Sigmoid colon (tissue), 6 donors: ENCODE measurements at regions not wholly inside any gene's neighbourhood (a gene's known extent, or its start where the extent isn't known, plus 50 kb on each side); places are given as distances from the start of the nearest gene placed in this dataset.

Experiments used
- DNase-seq: peaks from one replicate; pipeline ENCODE4 v3.0.0-alpha.2; 2019
- H3K27ac ChIP-seq, 4 donors: fragments of 200-600 bp; sonication (generic); one replicate each; pipeline ENCODE4 v1.5.1; 2016 to 2019; ENCODE audit warnings: mild to moderate bottlenecking in 1 of 4
- H3K27me3 ChIP-seq, 3 donors: fragments of 200-600 bp; sonication (generic); one replicate each; pipeline ENCODE4 v1.5.1; 2019; ENCODE audit warnings: mild to moderate bottlenecking in 1 of 3
- H3K36me3 ChIP-seq, 4 donors: fragments of 200-600 bp; sonication (generic); one replicate each; pipeline ENCODE4 v1.5.1; 2016 to 2019
- H3K4me1 ChIP-seq, 4 donors: fragments of 200-600 bp; sonication (generic); one replicate each; pipeline ENCODE4 v1.5.1; 2017 to 2019
- H3K4me3 ChIP-seq, 4 donors: fragments of 200-600 bp; sonication (generic); one replicate each; pipeline ENCODE4 v1.5.1; 2017 to 2019; ENCODE audit warnings: mild to moderate bottlenecking in 2 of 4, moderate library complexity in 1 of 4
- H3K9me3 ChIP-seq, 4 donors: fragments of 200-600 bp in 3 of 4; sonication (generic) in 3 of 4; one replicate each; pipeline versions ENCODE4 v1.5.1 to v1.6.1; 2013 to 2019
- EP300 ChIP-seq, 4 donors: sonication (generic); formaldehyde crosslinking; IDR thresholded peaks; one replicate each; pipeline ENCODE4 v1.6.1; 2017; ENCODE audit warnings: antibody characterized with exemption in 4 of 4
- POLR2A ChIP-seq, 2 donors: fragments of 450-650 bp; IDR thresholded peaks; one replicate each; pipeline ENCODE4 v1.6.1; 2016; ENCODE audit warnings: antibody characterized with exemption in 2 of 2, mild to moderate bottlenecking in 2 of 2, moderate library complexity in 2 of 2
- POLR2AphosphoS5 ChIP-seq, 4 donors: sonication (generic); formaldehyde crosslinking; IDR thresholded peaks; one replicate each; pipeline ENCODE4 v1.6.1; 2017; ENCODE audit warnings: antibody characterized with exemption in 4 of 4
- WGBS, 2 donors: extraction: QIAGEN DNeasy Blood & Tissue Kit; methylation state at CpG; one replicate each; pipeline ENCODE4 v1.1.7; 2013; 5-methylcytosine and 5-hydroxymethylcytosine counted together
- intact Hi-C: fragments of 100-400 bp; cut with DNase I; formaldehyde crosslinking; loops from one replicate; pipeline ENCODE4 v1.15.1; 2023
- TF ChIP-seq, protein P1 (sequence below), 4 experiments: fragments of 450-650 bp in 3 of 4; fragments of 200-600 bp in 1 of 4; IDR thresholded peaks; one replicate each; pipeline ENCODE4 v1.5.1; 2016 to 2019; ENCODE audit warnings: antibody characterized with exemption in 4 of 4, mild to moderate bottlenecking in 3 of 4, moderate library complexity in 2 of 4
- donor health status: healthy with polysubstance abuse.
- donor health status: healthy.

DNA sequence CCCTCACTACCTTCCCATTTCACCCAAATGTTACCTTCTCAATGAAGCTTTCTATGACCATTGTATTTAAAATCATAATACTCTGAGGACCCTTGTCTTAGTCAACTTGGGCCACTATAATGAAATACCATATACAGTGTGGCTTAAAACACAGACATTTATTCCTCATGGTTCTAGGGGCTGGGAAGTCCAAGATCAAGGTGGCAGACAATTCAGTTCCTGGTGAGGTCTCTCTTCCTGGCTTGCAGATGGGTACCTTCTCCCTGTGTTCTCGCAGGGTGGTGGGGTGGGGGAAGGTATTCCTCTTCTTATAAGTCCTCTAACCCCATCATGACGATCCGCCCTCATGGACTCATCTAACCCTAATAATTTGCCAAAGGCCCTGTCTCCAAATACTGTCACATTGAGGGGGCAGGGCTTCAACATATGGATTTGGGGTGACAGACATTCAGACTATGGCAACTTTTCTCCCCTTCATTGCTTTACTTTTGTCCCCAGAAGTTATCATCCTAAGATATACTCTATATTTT is 163.7 kb upstream of the PWP1 start:
- H3K27ac ChIP-seq, result no peak overlapping the region
- no peak for DNase-seq
- 93 to 95% methylated on average over 3 of the region's 3 CpGs for WGBS, 2 donors
- no peaks in the 10 kb centered on the region for H3K36me3 ChIP-seq
- TF ChIP-seq POLR2AphosphoS5 (IDR thresholded peaks at IDR 0.05) (no peak), POLR2A (IDR thresholded peaks at IDR 0.05) (no peak), EP300 (IDR thresholded peaks at IDR 0.05) (no peak)
- TF ChIP-seq, protein P1, sequence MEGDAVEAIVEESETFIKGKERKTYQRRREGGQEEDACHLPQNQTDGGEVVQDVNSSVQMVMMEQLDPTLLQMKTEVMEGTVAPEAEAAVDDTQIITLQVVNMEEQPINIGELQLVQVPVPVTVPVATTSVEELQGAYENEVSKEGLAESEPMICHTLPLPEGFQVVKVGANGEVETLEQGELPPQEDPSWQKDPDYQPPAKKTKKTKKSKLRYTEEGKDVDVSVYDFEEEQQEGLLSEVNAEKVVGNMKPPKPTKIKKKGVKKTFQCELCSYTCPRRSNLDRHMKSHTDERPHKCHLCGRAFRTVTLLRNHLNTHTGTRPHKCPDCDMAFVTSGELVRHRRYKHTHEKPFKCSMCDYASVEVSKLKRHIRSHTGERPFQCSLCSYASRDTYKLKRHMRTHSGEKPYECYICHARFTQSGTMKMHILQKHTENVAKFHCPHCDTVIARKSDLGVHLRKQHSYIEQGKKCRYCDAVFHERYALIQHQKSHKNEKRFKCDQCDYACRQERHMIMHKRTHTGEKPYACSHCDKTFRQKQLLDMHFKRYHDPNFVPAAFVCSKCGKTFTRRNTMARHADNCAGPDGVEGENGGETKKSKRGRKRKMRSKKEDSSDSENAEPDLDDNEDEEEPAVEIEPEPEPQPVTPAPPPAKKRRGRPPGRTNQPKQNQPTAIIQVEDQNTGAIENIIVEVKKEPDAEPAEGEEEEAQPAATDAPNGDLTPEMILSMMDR (IDR thresholded peaks at IDR 0.05), result no peak
- intact Hi-C loops, result no loop called here
- H3K4me1 ChIP-seq, result no peaks in the 10 kb centered on the region
- no peaks in the 10 kb centered on the region for H3K27me3 ChIP-seq
- H3K4me3 ChIP-seq, result no peak overlapping the region
- H3K9me3 ChIP-seq, result no peaks in the 10 kb centered on the region

DNA sequence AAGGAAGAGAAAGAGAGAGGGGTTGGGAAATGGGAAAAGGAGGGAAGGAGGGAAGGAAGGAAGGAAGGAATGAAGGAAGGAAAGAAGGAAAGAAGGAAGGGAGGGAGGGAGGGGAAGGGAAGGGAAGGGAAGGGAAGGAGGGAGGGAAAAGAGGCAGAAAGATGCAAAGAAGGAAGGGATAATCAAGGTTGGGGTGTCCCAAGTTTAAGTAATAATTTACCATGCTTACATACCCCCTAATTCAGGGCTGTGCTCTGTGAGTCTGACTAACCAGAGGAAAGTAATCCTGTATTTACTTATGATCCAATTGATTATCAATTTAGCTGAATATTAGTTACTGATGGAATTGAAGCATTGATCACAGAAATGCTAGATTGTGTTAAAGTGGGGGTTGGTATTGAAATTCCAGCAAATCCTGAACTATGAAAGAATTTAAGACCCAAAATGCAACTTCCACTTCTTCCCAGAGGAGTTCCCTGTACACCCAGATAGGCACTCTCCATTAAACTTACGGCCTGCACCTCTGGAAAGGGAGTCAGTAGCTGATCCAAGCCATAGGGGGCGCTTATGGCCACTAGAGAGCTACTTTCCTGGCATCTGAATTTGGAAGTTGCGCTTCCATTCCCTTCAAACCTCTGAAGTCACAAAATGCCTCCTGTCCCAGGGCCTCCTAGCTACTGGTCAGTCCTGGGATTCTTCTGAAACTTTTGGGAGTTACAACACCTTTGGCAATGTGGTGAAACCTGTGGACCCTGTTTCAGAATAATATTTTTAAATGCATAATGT is 162.7 kb upstream of the PWP1 start:
- H3K4me3 ChIP-seq, result no peak overlapping the region
- no peak for DNase-seq
- no peaks in the 10 kb centered on the region for H3K9me3 ChIP-seq
- intact Hi-C loops, result no loop called here
- no peaks in the 10 kb centered on the region for H3K36me3 ChIP-seq
- WGBS, 2 donors, result 88 to 91% methylated on average over 3 of the region's 3 CpGs
- H3K4me1 ChIP-seq, result no peaks in the 10 kb centered on the region
- TF ChIP-seq, protein P1 (IDR thresholded peaks at IDR 0.05), result no peak
- no peak for TF ChIP-seq POLR2AphosphoS5 (IDR thresholded peaks at IDR 0.05)
- no peaks in the 10 kb centered on the region for H3K27me3 ChIP-seq
- H3K27ac ChIP-seq, result no peak overlapping the region

DNA sequence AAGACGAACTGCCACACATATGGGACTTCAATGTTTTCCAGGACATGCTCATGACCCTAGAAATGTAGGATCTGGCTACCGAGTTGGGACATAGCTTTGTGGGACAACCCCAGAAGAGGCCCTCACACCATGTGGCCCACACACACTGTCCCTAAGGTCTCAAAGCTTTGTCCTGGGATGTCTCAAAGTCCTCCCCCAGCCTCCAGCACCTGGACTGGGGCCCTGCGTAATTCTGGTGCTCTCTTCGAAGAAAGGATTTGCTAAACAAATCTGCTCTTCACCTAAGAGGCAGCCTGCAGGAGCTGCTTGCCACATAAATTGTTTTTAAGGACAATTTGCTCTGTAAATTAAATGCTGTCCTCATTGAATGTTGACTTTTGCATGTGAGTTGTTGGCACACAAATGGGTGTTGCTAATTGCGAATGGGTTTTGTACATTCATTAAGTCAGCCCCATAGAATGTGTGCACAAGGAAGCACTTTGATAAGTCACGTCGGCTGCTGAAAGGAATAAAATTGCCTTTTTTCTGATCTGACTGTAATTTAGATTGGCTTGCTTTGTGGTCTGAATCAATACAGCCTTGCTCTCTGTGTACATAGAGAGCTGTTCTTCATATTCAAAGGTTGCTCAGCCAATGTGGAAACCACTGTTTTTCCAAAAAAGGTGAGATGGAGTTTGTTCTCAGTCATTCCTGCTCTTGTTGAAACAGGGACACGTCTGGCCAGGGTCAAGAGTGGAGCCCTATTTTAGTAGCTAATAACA is 161.6 kb upstream of the PWP1 start:
- H3K9me3 ChIP-seq, result no peaks in the 10 kb centered on the region
- no peaks in the 10 kb centered on the region for H3K4me1 ChIP-seq
- no peak overlapping the region for H3K27ac ChIP-seq
- no peaks in the 10 kb centered on the region for H3K36me3 ChIP-seq
- TF ChIP-seq, protein P1 (IDR thresholded peaks at IDR 0.05), result no peak
- TF ChIP-seq POLR2AphosphoS5 (IDR thresholded peaks at IDR 0.05) (no peak), EP300 (IDR thresholded peaks at IDR 0.05) (no peak)
- DNase-seq, result no peak
- no peaks in the 10 kb centered on the region for H3K27me3 ChIP-seq
- no peak overlapping the region for H3K4me3 ChIP-seq
- intact Hi-C loops, result no loop called here
- WGBS, 2 donors, result 50 to 74% methylated on average over 8 of the region's 8 CpGs

DNA sequence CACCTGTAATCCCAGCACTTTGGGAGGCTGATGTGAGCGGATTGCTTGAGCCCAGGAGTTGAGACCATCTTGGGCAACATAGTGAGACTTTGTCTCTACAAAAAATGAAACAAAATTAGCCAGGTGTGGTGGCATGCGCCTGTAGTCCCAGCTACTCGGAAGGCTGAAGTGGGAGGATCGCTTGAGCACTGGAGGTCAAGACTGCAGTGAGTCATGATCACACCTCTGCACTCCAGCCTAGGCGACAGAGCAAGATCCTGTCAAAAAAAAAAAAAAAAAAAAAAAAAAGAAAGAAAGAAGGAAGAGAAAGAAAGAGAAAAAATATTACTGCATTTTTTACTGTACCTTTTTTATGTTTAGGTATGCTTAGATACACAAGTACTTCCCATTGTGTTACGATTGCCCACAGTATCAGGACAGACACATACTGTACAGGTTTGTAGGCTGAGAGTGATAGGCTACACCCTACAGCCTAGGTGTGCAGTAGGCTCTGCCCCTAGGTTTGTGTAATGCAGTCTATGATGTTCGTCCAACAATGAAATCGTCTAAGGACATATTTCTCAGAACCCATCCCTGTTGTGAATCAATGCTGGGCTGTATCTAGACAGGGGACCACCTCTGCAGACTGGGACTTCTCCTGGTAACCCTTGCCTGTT is 160.4 kb upstream of the PWP1 start:
- no peak overlapping the region for H3K4me3 ChIP-seq
- H3K36me3 ChIP-seq, result no peaks in the 10 kb centered on the region
- DNase-seq, result no peak
- no peak for TF ChIP-seq POLR2AphosphoS5 (IDR thresholded peaks at IDR 0.05)
- no peak for TF ChIP-seq EP300 (IDR thresholded peaks at IDR 0.05)
- TF ChIP-seq POLR2A (IDR thresholded peaks at IDR 0.05), result no peak
- TF ChIP-seq, protein P1 (IDR thresholded peaks at IDR 0.05), result no peak
- H3K4me1 ChIP-seq, result no peaks in the 10 kb centered on the region
- H3K27ac ChIP-seq, result no peak overlapping the region
- WGBS, 2 donors, result 87 to 88% methylated on average over 8 of the region's 8 CpGs
- H3K27me3 ChIP-seq, result no peaks in the 10 kb centered on the region
- intact Hi-C loops, result no loop called here
- H3K9me3 ChIP-seq, result no peaks in the 10 kb centered on the region
